Amniotic epithelial cell (primary cell): ENCODE measurements at regions not wholly inside any gene's neighbourhood (a gene's known extent, or its start where the extent isn't known, plus 50 kb on each side); places are given as distances from the start of the nearest gene placed in this dataset.

Source experiments
- DNase-seq: peaks from one replicate; pipeline ENCODE4 v3.0.0-alpha.2; 2010; ENCODE audit warnings: low read depth

- DNase-seq = no peak
Observed at GRCh38 chr20:23253524-23253923, 97.1 kb upstream of the NXT1 start.

DNA sequence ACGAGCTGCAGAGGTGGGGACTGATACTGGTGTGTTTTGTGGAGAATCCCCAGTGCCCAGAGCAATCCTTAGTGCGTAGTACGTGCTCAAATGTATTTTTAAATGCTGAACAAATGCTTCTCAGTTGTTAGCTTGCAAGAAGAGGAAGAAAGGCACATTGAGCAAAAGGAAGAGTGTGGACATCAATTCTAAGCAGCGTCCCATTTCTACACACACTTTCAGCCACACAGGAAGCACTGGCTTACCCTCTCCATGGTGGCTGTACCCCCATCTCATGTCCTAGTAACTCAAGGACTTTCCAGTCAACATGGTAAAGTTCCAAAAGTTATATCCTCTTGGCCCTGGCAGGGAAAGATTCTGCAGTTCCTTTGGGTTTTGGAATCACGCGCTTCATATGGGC is 98.8 kb upstream of the NXT1 start:
- DNase-seq = no peak

DNA sequence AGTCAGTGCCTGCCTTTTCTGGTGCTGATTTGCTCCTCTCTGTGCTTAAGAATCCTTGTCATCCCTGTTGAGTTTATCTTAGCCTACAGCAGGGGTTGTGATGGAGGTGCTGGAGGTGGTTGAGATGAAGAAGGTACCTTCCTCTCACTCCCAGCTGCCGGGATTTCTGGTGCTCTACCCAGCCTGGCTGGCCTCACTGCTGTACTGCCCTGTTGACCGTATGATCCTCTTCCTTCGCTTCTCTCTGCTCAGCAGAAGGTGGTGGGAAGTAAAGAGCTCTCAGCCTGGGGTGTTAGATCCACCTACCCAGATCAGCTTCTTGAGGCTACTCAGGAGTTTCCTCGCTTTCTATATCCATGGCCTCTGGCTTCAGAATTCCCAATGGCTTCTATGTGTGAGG is 101.0 kb upstream of the NXT1 start:
- no peak for DNase-seq

- DNase-seq = no peak
Observed at GRCh38 chr20:23248461-23248882, 102.1 kb upstream of the NXT1 start.

GRCh38 chr20:23246717-23247664 is 103.6 kb upstream of the NXT1 start:
- DNase-seq = no peak

GRCh38 chr20:23245553-23246181 is 104.9 kb upstream of the NXT1 start:
- peak; percentile 52 for DNase-seq

GRCh38 chr20:23244916-23245552 is 105.6 kb upstream of the NXT1 start:
- DNase-seq = no peak

- peak; percentile 46 for DNase-seq
Observed at GRCh38 chr20:23244156-23244915, 106.3 kb upstream of the NXT1 start.

DNA sequence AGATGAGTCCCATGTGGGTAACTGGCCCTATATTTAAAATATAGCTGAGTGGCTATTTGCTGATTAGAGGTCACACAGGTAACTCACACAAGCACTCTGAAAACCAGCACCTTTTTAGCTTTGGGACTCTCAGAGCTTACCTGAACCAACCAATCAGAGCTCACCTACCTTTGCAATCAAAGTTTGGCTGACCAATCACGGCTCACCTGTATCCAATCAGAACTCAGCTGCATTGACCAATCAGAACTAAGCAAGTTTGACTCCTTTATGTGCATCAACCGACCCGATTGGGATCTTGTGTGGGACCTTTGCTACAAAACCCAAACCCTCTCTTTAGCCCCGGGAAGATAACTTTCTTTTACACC is 106.8 kb upstream of the NXT1 start:
- DNase-seq = no peak

- no peak for DNase-seq
Observed at GRCh38 chr20:23242556-23243180, 107.9 kb upstream of the NXT1 start.

DNA sequence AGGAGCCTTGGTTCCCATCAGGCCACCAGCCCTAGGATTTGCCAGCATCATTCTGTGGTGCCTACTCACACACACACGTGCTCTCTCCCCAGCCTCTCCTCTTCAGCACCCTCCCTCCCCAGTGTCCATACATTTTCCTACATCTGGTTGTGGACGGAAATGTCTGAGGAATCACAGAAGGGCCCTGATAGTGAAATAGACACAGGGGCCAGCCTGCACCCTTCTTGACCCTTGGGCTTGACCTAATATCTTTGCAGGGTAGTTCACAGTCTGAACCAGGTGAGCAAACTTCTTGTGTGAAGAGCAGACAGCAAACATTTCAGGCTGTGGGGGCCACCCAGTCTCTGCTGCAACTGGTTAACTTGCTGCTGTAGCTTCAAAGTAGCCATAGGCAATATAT is 108.5 kb upstream of the NXT1 start:
- DNase-seq = no peak

GRCh38 chr20:23241416-23241815 is 109.2 kb upstream of the NXT1 start:
- no peak for DNase-seq

DNA sequence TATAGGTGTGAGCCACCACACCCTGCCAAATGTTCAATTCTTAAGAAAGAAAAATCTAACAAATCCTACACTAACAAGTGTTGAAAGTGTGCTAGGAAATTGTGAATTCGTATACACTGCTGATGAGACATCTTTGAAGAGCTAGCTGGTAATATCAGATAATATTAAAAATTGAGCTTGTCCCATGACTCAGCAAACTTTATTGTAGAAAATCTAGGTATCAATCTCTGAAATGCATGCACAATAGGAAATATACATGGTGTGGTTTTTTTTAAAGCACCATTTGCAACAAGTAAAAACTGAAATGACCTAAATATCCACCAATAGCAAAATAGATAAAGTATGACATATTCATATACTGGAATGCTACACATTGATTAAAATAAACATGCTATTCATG is 110.1 kb upstream of the NXT1 start:
- no peak for DNase-seq

- no peak for DNase-seq
Observed at GRCh38 chr20:23237201-23237600, 113.4 kb upstream of the NXT1 start.

- peak; percentile 60 for DNase-seq
Observed at GRCh38 chr20:23235173-23236027, 115.2 kb upstream of the NXT1 start.

DNA sequence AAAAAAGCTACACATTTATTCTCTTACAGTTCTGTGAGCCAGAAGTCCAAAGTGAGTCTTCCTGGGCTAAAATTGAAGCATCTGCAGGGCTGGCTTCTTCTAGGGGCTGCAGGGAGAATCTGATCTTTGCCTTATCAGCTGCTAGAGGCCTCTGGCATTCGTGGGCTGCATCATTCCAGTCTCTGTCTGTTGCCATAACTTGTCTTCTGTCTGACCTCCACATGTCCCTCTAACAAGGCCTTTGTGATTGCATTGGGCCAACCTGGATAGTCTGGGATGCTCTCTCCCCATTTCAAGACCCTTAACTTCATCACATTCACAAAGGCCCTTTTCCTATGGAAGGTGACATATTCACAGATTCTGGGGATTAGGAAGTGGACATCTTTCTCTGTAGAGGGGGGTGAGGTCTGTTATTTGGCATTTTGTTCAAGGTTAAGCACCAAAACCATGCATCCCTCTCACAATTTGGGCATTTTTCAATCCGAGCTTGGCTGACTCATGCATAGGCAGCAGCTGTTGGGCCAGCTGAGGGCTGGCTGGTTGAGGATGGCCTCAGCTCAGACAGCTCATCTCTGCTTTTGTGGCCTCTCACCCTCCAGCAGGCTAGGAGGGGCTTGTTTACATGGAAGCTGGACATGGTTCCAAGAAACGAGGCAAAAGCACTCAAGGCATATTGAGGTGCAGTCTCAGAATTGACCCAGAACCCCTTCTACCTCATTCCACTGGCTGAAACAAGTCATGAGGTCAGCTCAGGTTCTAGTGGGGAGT is 116.1 kb upstream of the NXT1 start:
- DNase-seq = peak; percentile 27

GRCh38 chr20:23233341-23233740 is 117.2 kb upstream of the NXT1 start:
- no peak for DNase-seq

DNA sequence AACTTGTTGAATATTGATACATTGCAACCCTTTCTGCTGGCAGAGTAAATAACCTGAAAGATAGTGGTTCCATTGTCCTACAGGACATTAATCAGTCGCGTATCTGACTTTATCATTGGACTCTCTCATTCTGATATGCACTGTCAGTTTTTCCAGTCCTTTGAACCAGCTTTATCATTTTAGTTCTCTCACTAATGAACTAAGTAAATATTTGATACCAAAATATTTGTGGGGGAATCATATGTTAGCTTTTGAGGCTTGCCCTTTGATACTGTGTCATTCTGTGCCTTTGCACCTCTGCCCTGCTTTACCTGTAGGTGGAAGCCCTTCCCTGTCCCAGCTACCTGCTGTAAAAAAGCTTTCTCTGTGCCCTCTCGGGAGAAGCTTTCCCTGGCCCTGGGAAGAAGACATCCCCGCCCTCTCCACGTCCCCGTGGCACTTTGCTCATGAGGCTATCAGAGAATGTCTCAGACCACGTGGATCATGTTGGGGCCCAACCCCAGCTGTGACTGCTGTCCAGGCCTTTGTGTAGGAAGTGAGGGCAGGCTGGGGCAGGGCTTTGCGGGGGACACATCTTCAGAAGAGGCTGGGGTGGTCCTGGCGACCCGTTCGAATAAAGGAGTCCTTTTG is 117.8 kb upstream of the NXT1 start:
- no peak for DNase-seq

DNA sequence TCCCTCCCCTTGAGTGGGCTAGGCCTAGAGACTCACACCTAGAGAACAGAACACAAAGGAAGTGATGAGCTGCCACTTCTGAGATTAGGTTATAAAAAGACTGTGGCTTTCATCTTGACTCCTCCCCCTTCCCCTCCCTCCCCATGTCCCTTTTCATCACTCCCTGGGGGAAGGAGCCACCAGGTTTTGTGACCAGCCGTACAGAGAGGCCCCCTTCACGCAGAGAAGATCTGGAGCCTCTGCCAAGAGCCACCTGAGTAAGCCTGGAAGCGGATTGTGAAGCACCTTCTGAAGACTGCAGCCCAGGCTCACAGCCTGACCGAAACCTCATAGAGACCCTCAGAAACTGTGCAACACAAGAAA is 118.4 kb upstream of the NXT1 start:
- no peak for DNase-seq
